ENCODE measurements at regions not wholly inside any gene's neighbourhood (a gene's known extent, or its start where the extent isn't known, plus 50 kb on each side); places are given as distances from the start of the nearest gene placed in this dataset.

DNA sequence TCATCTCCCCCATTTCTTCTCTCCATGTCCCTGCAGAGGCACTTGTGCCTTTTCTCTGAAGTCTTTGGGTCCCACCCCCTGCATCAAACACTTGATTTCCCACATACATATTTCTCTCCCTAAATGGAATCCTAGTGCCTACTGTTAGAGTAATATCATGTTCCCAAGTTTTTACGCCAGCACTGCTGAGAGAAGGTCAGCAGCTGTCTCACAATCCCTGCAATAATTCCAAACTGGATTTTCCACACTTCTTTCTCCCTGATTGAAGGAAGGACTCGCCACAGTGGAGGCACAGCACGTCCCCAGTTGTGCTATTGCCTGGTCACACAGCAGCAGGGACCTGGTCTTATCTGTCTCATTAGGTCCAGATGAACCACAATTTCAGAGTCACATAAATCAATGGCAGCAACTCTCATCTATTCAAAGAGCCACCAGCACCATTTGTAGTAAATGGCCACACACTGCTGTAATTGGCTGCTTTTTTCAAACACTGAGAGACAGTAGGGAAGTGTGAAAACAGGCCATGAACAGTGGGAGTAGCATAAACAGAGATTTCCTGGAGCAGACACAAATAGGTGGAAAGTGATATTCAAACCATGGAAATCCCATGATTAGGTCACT, 605.5 kb downstream of the XPNPEP1 start:
- TF ChIP-seq, protein P1, sequence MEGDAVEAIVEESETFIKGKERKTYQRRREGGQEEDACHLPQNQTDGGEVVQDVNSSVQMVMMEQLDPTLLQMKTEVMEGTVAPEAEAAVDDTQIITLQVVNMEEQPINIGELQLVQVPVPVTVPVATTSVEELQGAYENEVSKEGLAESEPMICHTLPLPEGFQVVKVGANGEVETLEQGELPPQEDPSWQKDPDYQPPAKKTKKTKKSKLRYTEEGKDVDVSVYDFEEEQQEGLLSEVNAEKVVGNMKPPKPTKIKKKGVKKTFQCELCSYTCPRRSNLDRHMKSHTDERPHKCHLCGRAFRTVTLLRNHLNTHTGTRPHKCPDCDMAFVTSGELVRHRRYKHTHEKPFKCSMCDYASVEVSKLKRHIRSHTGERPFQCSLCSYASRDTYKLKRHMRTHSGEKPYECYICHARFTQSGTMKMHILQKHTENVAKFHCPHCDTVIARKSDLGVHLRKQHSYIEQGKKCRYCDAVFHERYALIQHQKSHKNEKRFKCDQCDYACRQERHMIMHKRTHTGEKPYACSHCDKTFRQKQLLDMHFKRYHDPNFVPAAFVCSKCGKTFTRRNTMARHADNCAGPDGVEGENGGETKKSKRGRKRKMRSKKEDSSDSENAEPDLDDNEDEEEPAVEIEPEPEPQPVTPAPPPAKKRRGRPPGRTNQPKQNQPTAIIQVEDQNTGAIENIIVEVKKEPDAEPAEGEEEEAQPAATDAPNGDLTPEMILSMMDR (IDR thresholded peaks at IDR 0.05), result no peak

DNA sequence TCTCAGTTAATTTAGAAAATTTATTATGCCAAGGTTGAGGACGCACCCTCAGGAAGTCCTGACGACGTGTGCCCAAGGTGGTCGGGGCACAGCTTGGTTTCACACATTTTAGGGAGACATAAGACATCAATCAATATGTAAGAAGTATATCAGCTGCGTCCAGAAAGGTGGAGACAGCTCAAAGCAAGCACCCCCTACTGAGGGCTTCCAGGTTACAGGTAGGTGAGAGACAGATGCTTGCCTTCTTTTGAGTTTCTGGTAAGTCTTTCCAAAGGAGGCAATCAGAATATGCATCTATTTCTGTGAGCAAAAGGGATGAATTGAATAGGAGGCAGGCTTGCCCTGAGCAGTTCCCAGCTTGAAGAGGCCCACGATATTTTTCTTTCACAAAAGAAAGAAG, 614.3 kb downstream of the XPNPEP1 start:
- TF ChIP-seq, protein P1 (IDR thresholded peaks at IDR 0.05), result no peak

DNA sequence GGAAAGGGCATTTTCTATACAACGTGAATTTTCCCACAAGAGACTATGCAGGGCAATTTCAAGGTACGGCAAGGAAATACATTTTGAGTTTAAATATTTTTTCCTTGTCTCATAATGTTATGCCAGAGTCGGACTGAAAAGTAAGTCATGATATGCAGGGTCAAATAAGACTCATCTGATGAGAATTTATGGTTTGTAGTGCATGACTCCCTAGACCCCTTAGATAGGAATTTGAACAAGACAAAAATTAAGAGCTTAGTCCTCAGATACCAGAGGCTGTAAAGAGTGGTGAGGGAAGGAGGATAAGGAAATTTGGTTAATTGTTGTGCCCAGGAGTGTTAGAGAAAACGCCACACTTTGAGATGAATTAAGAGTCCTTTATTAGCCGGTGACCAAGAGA, 616.6 kb downstream of the XPNPEP1 start:
- TF ChIP-seq, protein P1 (IDR thresholded peaks at IDR 0.05), result no peak

DNA sequence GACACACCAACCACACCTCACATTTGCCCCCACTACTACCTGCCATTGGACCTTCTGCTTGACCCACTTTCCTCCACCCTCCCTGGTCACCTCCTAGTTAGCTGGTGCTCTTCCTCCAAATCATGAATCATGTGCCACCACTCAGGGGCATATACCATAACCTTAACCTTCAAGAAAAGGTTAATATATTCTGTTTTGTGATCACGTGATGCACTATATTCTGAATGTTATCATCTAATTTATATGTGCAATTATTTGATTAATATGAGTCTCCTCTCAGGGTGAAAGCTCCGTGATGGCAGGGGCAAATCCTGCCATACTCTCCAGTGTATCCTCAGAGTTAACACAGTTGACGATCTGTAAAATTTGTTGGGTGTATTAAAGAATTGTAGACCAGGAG, 635.5 kb downstream of the XPNPEP1 start:
- TF ChIP-seq, protein P1 (IDR thresholded peaks at IDR 0.05), result no peak

DNA sequence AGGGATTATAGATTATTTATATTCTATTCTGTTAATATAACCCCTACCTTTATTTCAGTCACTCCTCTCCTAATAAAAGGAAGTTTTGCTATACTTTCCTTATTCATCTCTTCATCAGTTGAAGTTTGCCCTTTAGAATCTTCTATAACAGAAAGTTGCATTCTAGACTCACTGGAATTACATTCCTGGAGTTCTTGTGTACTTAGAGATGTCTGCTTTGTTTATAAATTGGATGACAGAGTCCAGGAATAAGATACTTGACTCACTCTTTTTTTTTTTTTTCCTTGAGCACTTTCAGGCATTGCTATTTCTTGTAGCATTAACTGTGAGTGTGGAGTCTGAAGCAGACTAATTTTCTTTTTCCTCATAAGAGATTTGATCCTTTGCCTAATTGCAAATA, 640.8 kb downstream of the XPNPEP1 start:
- TF ChIP-seq, protein P1 (IDR thresholded peaks at IDR 0.05), result no peak

DNA sequence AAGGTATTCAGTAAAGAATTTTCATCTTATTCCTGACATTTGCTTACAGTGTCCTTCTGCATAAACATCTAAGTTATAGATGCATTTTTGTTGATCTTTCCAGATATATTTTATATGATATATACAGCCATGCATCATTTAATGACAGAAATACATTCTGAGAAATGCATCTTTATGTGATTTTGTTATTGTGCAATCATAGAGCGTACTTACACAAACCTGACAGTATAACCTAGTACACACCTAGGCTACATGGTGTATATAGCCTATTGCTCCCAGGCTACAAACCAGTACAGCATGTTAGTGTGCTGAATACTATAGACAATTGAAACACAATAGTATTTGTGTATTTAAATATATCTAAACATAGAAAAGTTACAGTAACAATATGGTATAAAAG, 642.0 kb downstream of the XPNPEP1 start:
- TF ChIP-seq, protein P1 (IDR thresholded peaks at IDR 0.05), result no peak

DNA sequence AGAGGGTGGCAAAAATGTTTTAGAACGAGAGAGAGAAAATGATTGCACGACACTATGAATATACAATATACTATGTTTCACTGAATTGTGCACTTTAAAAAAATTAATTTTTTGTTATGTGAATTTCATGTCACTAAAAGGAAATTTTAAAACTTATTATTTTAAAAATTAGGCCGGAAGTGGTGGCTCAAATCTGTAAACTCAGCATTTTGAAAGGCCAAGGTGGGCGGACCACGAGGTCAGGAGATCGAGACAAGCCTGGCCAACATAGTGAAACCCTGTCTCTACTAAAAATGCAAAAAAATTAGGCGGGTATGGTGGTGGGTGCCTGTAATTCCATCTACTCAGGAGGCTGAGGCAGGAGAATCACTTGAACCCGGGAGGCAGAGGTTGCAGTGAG, 642.5 kb downstream of the XPNPEP1 start:
- TF ChIP-seq, protein P1 (IDR thresholded peaks at IDR 0.05), result no peak

DNA sequence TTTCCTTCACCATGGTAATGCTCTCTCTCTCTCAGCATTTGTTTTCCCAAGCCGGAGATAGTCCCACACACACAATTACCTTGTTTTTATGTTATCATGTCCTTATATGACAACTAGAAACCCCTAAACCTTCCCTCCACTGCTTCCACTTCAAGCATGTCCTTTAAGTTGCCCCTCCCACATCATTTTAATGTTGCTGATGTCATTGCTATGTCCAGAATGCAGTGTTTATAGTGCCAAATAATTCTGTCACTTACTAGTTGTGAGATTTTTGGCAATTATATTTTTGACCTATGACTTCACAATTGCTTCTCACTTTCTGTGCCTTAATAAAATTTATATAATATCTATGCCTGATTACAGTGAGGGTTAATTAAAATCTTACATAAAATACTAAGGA, 645.9 kb downstream of the XPNPEP1 start:
- TF ChIP-seq, protein P1 (IDR thresholded peaks at IDR 0.05), result no peak
